Upper lobe of right lung (tissue), 1 donor: ENCODE measurements at regions not wholly inside any gene's neighbourhood (a gene's known extent, or its start where the extent isn't known, plus 50 kb on each side); places are given as distances from the start of the nearest gene placed in this dataset.

Source experiments
- ATAC-seq: fragments of 200-7000 bp; cut with Tn5 transposase; one replicate; pipeline ENCODE4 v1.9.1; 2020; ENCODE audit warnings: mild to moderate bottlenecking, moderate library complexity
- DNase-seq: peaks from one replicate; pipeline ENCODE4 v3.0.0-alpha.2; 2020
- H3K27ac ChIP-seq: fragments of 200-600 bp; one replicate; pipeline ENCODE4 v1.8.0; 2022
- H3K27me3 ChIP-seq: fragments of 200-600 bp; one replicate; pipeline ENCODE4 v1.8.0; 2022; ENCODE audit warnings: mild to moderate bottlenecking
- H3K36me3 ChIP-seq: fragments of 200-600 bp; one replicate; pipeline ENCODE4 v1.8.0; 2022
- H3K4me1 ChIP-seq: fragments of 200-600 bp; one replicate; pipeline ENCODE4 v1.8.0; 2022
- H3K4me3 ChIP-seq: fragments of 200-600 bp; one replicate; pipeline ENCODE4 v1.8.0; 2022; ENCODE audit warnings: mild to moderate bottlenecking
- H3K9me3 ChIP-seq: fragments of 200-600 bp; one replicate; pipeline ENCODE4 v1.8.0; 2022
- intact Hi-C: fragments of 100-400 bp; cut with DNase I; formaldehyde crosslinking; loops from one replicate; pipeline ENCODE4 v1.11.0; 2022
- TF ChIP-seq, protein P1 (sequence below): fragments of 200-600 bp; IDR thresholded peaks from one replicate; pipeline ENCODE4 v1.8.0; 2022; ENCODE audit warnings: antibody characterized with exemption
- donor health status: DM: no; HTN: yes; CAD: no; lungs with severe emphysema.

DNA sequence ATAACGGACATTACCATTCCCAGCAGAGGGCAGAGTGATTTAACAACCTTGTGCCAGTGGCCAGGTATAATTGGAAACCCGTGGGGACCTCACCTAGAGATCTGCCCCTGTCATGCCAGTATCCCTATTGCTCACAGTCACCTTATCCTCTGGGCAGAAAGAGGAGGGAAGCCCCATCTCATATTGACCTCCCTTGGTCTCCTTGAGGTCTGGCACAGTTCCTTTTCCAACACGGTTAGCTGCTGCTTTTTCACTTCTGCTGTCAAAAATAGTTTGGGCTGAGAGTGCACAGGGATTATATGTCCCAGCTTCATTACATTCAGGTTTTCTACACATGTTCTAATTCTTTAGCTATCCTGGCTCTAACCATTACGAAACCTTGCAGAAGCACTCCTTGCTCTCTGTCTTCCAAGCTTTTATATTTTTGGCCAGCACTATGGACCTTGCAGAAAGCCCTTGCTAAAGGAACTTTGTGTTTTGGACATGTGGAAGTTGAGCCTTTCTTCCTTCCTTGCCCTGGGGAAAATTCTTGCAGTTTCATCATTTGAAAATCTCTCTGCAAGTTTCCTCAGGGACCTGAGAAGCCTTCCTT, 111.7 kb upstream of the MIS18BP1 start:
- intact Hi-C loops = no loop called here
- ATAC-seq = no peak
- Histone ChIP-seq H3K27me3 (no peaks in the 10 kb centered on the region), H3K4me1 (no peaks in the 10 kb centered on the region), H3K27ac (no peak overlapping the region), H3K9me3 (no peaks in the 10 kb centered on the region), H3K4me3 (no peak overlapping the region), H3K36me3 (no peaks in the 10 kb centered on the region)
- TF ChIP-seq, protein P1, sequence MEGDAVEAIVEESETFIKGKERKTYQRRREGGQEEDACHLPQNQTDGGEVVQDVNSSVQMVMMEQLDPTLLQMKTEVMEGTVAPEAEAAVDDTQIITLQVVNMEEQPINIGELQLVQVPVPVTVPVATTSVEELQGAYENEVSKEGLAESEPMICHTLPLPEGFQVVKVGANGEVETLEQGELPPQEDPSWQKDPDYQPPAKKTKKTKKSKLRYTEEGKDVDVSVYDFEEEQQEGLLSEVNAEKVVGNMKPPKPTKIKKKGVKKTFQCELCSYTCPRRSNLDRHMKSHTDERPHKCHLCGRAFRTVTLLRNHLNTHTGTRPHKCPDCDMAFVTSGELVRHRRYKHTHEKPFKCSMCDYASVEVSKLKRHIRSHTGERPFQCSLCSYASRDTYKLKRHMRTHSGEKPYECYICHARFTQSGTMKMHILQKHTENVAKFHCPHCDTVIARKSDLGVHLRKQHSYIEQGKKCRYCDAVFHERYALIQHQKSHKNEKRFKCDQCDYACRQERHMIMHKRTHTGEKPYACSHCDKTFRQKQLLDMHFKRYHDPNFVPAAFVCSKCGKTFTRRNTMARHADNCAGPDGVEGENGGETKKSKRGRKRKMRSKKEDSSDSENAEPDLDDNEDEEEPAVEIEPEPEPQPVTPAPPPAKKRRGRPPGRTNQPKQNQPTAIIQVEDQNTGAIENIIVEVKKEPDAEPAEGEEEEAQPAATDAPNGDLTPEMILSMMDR = no peak
- no peak for DNase-seq

DNA sequence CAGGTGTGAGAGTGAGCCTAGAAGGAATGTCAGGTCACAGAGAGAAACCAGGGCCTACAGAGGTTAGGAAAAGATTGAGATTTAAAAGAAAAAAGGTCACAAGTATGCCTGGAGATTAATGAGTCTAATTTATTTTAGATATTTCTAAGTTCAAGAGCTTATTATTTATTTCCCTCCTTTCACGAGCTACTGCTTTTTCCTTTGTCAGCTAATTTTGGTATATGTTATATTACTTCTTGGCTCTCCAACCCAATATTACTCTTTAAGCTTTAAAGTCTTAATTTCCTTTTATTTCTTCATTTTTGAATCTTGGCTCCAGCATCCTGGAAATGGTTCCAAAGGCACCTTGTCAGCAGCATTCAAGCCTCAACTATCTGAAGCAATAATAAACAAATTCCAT, 109.5 kb upstream of the MIS18BP1 start:
- DNase-seq (no peak), ATAC-seq (no peak)
- H3K4me3 ChIP-seq = no peak overlapping the region
- H3K4me1 ChIP-seq = no peaks in the 10 kb centered on the region
- H3K27me3 ChIP-seq = no peaks in the 10 kb centered on the region
- H3K9me3 ChIP-seq = no peaks in the 10 kb centered on the region
- no peak overlapping the region for H3K27ac ChIP-seq
- H3K36me3 ChIP-seq = no peaks in the 10 kb centered on the region
- TF ChIP-seq, protein P1 = no peak
- intact Hi-C loops = no loop called here

DNA sequence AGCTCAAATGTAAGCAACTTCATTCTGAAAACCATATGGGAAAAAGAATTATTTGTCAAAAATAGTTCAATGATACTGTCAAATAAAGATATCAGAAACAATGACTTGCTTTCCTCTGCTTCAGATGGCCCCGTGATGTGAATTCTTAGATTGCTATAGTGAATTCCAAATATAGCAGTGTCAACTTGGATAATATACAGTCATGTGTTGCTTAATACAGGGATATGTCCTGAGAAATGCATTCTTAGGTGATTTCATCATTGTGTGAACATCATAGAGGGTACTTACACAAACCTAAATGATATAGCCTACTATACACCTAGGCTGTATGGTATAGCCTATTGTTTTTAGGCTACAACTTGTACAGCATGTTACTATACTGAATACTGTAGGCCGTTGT, 108.7 kb upstream of the MIS18BP1 start:
- Histone ChIP-seq H3K4me1 (no peaks in the 10 kb centered on the region), H3K27me3 (no peaks in the 10 kb centered on the region), H3K27ac (no peak overlapping the region), H3K36me3 (no peaks in the 10 kb centered on the region), H3K4me3 (no peak overlapping the region), H3K9me3 (no peaks in the 10 kb centered on the region)
- intact Hi-C loops = no loop called here
- DNase-seq (no peak), ATAC-seq (no peak)
- TF ChIP-seq, protein P1 = no peak

DNA sequence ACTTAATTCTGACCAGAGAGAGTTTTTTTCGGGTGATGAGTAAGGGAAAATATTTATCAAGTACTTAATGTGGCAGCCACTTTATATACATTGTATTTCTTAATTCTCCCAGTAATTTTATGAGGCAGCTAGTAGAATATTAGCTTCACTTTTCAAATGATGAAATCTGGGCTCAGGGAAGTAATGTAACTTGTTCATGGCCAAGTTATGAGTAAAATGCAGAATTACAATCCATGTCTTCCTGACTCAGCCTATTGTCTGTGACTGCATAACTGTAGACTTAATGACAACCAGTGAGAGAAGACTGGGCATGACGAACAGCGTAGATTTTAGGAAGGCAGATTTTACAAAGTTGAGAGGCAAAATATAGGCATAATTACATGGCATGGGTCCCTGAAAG, 106.7 kb upstream of the MIS18BP1 start:
- DNase-seq (no peak), ATAC-seq (no peak)
- H3K36me3 ChIP-seq = no peaks in the 10 kb centered on the region
- H3K27ac ChIP-seq = no peak overlapping the region
- H3K4me1 ChIP-seq = no peaks in the 10 kb centered on the region
- no peaks in the 10 kb centered on the region for H3K9me3 ChIP-seq
- intact Hi-C loops = no loop called here
- TF ChIP-seq, protein P1 = no peak
- no peaks in the 10 kb centered on the region for H3K27me3 ChIP-seq
- H3K4me3 ChIP-seq = no peak overlapping the region

DNA sequence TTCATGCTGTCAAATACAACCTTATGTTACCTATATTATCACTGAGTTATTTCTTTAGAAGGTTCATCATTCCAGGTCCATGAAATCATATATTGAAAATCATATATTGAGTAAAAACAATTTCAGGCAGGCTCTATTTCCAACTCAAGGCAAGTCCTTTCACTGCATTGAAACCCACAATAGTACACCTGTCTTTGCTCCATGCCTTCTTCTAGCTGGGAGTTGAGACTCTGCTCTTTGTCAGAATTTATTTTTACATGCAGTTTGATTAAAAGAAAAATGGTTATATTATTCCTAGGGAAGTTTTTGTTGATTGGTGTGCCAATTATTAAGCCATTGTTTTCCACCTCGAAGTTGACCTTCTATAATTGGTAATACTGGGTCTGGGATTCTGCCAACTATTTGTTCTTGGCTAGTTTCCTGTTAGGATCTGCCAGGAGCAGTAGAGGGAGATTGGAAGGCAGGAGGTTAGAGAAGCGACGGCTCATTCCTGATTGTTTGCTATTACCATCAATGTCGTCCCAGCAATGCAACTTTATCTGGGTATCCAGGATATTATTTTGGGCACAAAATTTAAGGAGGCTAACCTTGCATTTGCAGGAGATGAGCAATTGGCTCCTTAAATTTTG, 79.5 kb upstream of the MIS18BP1 start:
- H3K27me3 ChIP-seq = no peaks in the 10 kb centered on the region
- intact Hi-C loops = no loop called here
- H3K4me1 ChIP-seq = no peaks in the 10 kb centered on the region
- TF ChIP-seq, protein P1 = no peak
- peaks cover 10% of the 10 kb centered on the region for H3K9me3 ChIP-seq
- H3K4me3 ChIP-seq = no peak overlapping the region
- H3K36me3 ChIP-seq = no peaks in the 10 kb centered on the region
- ATAC-seq = no peak
- H3K27ac ChIP-seq = no peak overlapping the region
- DNase-seq = no peak
